ENCODE measurements at regions not wholly inside any gene's neighbourhood (a gene's known extent, or its start where the extent isn't known, plus 50 kb on each side); places are given as distances from the start of the nearest gene placed in this dataset.

GRCh38 chr10:94094540-94094939, 100.8 kb downstream of the PLCE1 start:
- TF ChIP-seq, protein P1, sequence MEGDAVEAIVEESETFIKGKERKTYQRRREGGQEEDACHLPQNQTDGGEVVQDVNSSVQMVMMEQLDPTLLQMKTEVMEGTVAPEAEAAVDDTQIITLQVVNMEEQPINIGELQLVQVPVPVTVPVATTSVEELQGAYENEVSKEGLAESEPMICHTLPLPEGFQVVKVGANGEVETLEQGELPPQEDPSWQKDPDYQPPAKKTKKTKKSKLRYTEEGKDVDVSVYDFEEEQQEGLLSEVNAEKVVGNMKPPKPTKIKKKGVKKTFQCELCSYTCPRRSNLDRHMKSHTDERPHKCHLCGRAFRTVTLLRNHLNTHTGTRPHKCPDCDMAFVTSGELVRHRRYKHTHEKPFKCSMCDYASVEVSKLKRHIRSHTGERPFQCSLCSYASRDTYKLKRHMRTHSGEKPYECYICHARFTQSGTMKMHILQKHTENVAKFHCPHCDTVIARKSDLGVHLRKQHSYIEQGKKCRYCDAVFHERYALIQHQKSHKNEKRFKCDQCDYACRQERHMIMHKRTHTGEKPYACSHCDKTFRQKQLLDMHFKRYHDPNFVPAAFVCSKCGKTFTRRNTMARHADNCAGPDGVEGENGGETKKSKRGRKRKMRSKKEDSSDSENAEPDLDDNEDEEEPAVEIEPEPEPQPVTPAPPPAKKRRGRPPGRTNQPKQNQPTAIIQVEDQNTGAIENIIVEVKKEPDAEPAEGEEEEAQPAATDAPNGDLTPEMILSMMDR (IDR thresholded peaks at IDR 0.05; ENCODE audit: low read length) = no peak
- TF ChIP-seq EZH2 (optimal IDR thresholded peaks at IDR 0.05; ENCODE audit: low read depth, low read length) = no peak
